NT2/D1 (cell line): ENCODE measurements at regions not wholly inside any gene's neighbourhood (a gene's known extent, or its start where the extent isn't known, plus 50 kb on each side); places are given as distances from the start of the nearest gene placed in this dataset.

Experiments
- DNase-seq: peaks from one replicate; pipeline ENCODE4 v3.0.0-alpha.2; 2011; ENCODE audit warnings: low read depth, low spot score
- H3K27me3 ChIP-seq: 2 replicates; pipeline ENCODE4 v1.6.0; 2011; ENCODE audit warnings: mild to moderate bottlenecking; ENCODE audit not compliant: insufficient read length, insufficient read depth
- H3K36me3 ChIP-seq: 2 replicates; pipeline ENCODE4 v1.6.1; 2011; ENCODE audit warnings: mild to moderate bottlenecking, low read length, mixed read lengths; ENCODE audit not compliant: insufficient read depth, insufficient read length
- H3K4me1 ChIP-seq: 2 replicates; pipeline ENCODE4 v1.5.1; 2011; ENCODE audit not compliant: insufficient read depth, insufficient read length
- H3K4me3 ChIP-seq: 2 replicates; pipeline ENCODE4 v1.5.1; 2011; ENCODE audit warnings: low read depth; ENCODE audit not compliant: insufficient read length
- H3K9ac ChIP-seq: 2 replicates; pipeline ENCODE4 v1.6.0; 2011; ENCODE audit warnings: low read depth; ENCODE audit not compliant: insufficient read length
- H3K9me3 ChIP-seq: 2 replicates; pipeline ENCODE4 v1.5.1; 2011; ENCODE audit warnings: mild to moderate bottlenecking, low read length; ENCODE audit not compliant: insufficient read depth
- SUZ12 ChIP-seq: IDR thresholded peaks from 2 replicates; pipeline ENCODE4 v1.6.1; 2011; ENCODE audit not compliant: insufficient read length, insufficient read depth; ENCODE audit errors: extremely low read depth
- YY1 ChIP-seq: IDR thresholded peaks from 2 replicates; pipeline ENCODE4 v1.6.1; 2011; ENCODE audit not compliant: insufficient read length, insufficient read depth
- ZNF274 ChIP-seq: IDR thresholded peaks from 2 replicates; pipeline ENCODE4 v1.6.1; 2011; ENCODE audit warnings: mild to moderate bottlenecking, low read depth, low read length

DNA sequence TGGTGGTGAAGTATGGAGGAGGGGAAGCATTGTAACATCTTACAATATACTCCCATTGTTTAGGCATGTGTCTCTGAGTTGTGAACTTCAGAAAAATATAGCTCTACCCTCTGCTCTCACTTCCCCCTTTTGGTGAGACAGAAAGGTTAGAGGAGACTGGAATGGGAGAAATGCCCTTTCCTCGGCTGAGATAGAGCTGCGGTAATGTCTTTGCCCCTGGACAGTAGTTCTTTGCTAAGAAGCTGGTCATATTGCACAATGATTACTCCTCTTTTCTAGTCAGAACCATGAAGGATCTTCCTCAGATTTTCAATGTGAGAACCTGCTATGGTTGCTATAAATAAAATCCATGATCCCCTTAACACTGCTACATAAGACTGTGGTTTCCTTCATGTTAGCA is 171.0 kb downstream of the SEM1 start:
- Histone ChIP-seq H3K4me1 (no peaks in the 10 kb centered on the region), H3K4me3 (no peak overlapping the region), H3K36me3 (no peaks in the 10 kb centered on the region), H3K9ac (no peak overlapping the region), H3K9me3 (0 out of 2 replicates have a peak, but pooled peaks cover 4% of the 10 kb centered on the region), H3K27me3 (no peaks in the 10 kb centered on the region)
- DNase-seq = no peak
- TF ChIP-seq YY1 (no peak), ZNF274 (no peak), SUZ12 (no peak)

DNA sequence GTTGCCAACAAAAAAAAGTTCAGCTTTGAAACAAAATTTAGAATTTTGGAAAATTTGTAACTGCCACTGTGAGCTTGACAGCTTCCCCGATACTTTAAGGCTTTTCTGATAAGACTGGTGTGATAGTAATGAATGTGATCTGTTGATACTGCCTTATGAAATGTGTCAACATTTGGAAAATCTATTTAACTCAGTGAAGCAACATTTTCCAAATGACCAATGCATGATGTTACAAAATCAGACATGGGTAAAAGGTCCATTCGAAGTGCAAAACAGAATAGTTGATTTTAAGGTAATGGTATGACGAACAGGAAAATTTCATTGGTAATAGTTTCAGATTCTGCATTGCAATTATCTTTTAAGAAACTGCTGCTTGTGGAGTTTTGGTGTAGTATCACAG is 175.4 kb downstream of the SEM1 start:
- Histone ChIP-seq H3K36me3 (no peaks in the 10 kb centered on the region), H3K4me3 (no peak overlapping the region), H3K9ac (no peak overlapping the region), H3K4me1 (no peaks in the 10 kb centered on the region), H3K9me3 (0 out of 2 replicates have a peak, but pooled peaks cover 4% of the 10 kb centered on the region), H3K27me3 (no peaks in the 10 kb centered on the region)
- DNase-seq = no peak
- no peak for TF ChIP-seq SUZ12
- TF ChIP-seq YY1 = no peak
- no peak for TF ChIP-seq ZNF274

DNA sequence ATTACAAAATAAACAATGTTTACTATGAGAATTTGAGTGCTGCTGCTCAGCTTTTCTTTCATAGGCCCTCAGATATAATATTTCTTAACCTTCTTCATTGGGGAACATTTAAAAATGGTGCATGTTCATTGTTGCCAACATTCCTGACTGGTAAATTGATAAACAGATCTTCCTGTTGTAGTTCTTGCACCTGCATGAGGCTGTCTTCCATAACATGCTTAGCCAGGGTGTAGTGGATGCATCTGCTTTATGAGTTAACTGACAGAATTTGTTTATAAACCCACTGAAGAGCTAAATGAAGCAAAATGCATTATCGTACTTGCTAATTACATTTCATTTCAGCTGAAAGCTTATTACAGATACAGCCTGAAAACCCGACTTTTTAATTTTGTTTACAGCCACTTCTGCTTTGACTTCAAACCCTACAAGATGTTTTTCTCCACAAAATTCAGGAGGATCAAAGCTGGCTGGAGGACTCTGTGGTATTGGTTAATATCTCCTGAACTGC is 177.2 kb downstream of the SEM1 start:
- no peak for TF ChIP-seq YY1
- TF ChIP-seq SUZ12 = no peak
- TF ChIP-seq ZNF274 = no peak
- no peaks in the 10 kb centered on the region for H3K9me3 ChIP-seq
- no peak for DNase-seq
- H3K4me3 ChIP-seq = no peak overlapping the region
- H3K27me3 ChIP-seq = no peaks in the 10 kb centered on the region
- no peaks in the 10 kb centered on the region for H3K36me3 ChIP-seq
- H3K9ac ChIP-seq = no peak overlapping the region
- H3K4me1 ChIP-seq = no peaks in the 10 kb centered on the region

DNA sequence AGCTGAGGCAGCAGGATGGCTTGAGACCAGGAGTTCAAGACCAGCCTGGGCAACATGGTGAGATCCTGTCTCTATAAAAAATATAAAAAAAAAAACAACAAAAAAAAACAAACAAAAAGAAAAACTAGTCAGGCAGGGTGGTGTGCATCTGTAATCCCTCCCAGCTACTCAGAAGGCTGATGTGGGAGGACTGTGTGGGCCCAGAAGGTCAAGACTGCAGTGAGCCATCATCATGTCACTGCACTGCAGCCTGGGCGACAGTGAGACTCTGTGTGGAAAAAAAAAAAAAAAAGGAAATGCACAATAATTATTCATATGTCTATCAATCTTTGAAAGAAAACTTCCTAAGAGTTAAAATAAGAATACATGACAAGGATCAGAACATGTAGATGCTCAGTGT is 178.3 kb downstream of the SEM1 start:
- H3K9ac ChIP-seq = no peak overlapping the region
- no peak for TF ChIP-seq ZNF274
- TF ChIP-seq SUZ12 = no peak
- no peak for TF ChIP-seq YY1
- no peaks in the 10 kb centered on the region for H3K9me3 ChIP-seq
- no peaks in the 10 kb centered on the region for H3K4me1 ChIP-seq
- no peaks in the 10 kb centered on the region for H3K36me3 ChIP-seq
- no peak for DNase-seq
- no peak overlapping the region for H3K4me3 ChIP-seq
- no peaks in the 10 kb centered on the region for H3K27me3 ChIP-seq

DNA sequence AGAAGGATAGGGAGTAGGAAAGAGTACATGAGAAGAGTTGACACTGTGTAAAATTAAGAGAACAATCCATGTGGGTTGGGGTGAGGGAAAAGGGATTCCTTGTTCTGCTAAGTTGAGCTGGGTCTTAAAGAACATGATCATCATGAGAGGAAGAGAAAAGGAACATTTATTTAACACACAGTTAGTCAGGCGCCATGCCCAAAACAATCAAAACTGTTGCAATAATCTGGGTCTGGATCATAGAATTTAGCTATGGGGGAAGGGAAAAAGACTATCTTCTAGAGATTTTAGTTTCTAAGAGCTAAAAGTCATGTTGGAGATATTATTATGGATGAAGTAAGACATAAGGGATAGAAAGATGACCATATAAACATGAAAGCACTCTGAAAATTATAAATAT is 178.9 kb downstream of the SEM1 start:
- H3K27me3 ChIP-seq = no peaks in the 10 kb centered on the region
- no peaks in the 10 kb centered on the region for H3K9me3 ChIP-seq
- H3K4me3 ChIP-seq = no peak overlapping the region
- no peak overlapping the region for H3K9ac ChIP-seq
- DNase-seq = no peak
- TF ChIP-seq ZNF274 (no peak), YY1 (no peak)
- no peaks in the 10 kb centered on the region for H3K4me1 ChIP-seq
- no peaks in the 10 kb centered on the region for H3K36me3 ChIP-seq

DNA sequence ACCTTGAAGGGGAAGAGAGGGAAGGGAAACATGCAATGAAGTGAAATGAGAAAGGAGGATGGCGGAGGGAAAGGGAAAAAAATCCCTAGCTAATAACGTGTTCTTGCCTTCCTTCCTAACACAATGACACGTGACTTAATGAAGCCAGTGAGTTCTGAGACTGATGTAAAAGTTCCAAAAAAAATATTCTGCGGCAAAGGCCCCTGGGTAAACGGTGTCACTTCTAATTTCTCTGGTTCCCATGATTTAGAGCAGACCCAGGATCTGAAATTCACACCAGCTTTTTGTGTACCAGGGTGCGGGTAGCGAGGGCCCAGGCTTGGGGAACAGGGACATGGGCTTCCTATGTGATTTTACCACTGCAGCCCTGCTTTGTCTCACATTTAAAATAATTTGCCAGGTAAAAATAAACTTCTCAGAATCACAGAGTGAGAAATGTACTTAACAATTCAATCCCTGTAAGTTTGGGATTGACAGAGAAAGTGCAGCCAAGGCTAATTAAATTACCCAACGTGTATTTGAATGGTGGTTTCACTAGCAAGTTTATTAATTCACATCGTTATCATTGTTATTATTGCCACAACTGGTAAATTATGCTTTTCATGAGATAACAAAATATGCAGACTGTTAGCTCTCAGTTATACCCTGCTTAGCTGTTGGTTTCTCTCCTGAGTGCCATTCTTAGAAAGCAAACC is 182.4 kb downstream of the SEM1 start:
- no peak overlapping the region for H3K9ac ChIP-seq
- DNase-seq = no peak
- no peak for TF ChIP-seq YY1
- TF ChIP-seq SUZ12 = no peak
- TF ChIP-seq ZNF274 = no peak
- no peaks in the 10 kb centered on the region for H3K27me3 ChIP-seq
- no peaks in the 10 kb centered on the region for H3K9me3 ChIP-seq
- H3K4me1 ChIP-seq = no peaks in the 10 kb centered on the region
- no peaks in the 10 kb centered on the region for H3K36me3 ChIP-seq
- no peak overlapping the region for H3K4me3 ChIP-seq

DNA sequence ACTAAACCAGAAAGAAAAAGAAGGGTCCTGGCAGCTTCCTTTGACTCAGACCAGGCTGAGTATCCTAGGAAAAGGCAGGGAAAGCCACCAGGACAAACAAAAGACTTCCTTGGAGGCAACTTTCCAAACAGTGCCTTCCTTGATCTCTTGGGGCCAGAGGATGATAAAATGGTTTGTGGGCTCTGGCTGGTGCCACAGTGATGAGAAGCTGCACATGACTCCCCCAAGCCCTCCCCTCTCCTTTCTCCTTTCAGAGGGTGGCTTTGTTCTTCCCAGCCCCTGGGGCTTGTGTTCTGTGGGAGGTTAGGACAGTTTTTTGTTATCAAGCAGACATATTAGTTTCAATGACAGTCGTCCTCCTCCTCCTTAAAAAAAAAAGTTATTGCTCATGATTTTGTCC is 183.2 kb downstream of the SEM1 start:
- no peaks in the 10 kb centered on the region for H3K27me3 ChIP-seq
- no peak for DNase-seq
- H3K9ac ChIP-seq = no peak overlapping the region
- TF ChIP-seq YY1 = no peak
- no peak for TF ChIP-seq ZNF274
- TF ChIP-seq SUZ12 = no peak
- H3K36me3 ChIP-seq = no peaks in the 10 kb centered on the region
- no peak overlapping the region for H3K4me3 ChIP-seq
- no peaks in the 10 kb centered on the region for H3K9me3 ChIP-seq
- H3K4me1 ChIP-seq = no peaks in the 10 kb centered on the region
